ENCODE measurements at regions not wholly inside any gene's neighbourhood (a gene's known extent, or its start where the extent isn't known, plus 50 kb on each side); places are given as distances from the start of the nearest gene placed in this dataset.
A peak's percentile ranks its signal among the peaks of the same experiment; 100 is the strongest.

GRCh38 chr2:176468457-176469113 lies 199.3 kb downstream of the MTX2 start:
- no peak for DNase-seq (ENCODE audit: low read depth, low spot score)

DNA sequence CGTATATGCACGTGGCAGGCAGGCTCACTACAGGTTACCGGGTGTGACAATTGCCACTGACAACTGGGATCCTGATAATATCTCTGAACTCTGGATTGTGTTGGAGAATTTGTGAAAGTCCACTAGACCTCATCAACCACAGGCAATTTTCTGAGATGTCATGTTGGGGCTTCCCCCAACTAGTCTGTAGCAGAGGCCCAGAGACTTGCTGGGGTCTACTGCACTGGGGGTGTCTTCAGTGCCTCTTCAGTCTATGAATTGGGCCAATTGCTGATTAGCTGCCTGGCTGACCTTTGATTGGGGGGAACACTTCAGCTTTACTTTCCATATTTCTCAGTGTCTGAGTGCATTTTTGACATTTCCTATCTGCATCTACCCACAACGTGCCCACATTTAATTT lies 201.5 kb downstream of the MTX2 start:
- no peak for DNase-seq (ENCODE audit: low read depth, low spot score)

GRCh38 chr2:176471949-176472348 lies 202.7 kb downstream of the MTX2 start:
- DNase-seq (ENCODE audit: low read depth, low spot score), result no peak

DNA sequence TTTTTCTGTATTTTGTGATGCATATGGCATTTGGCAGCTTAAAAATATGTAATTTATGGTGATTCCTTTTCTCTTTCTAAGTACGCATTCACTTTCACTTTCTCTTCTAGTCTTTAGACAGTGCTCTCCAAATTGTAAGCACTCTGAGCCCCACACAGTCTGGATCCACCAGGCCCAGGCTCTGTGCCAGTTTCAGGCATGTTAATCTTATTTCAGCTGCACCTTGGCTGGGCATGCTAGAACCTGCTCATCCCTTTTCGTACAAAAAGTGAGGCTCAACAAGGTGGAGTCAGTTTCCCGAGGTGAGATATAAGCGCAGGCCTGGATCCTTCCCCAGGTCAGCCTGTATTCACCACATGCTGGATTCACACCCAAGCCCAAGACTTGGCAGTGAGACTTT lies 203.9 kb downstream of the MTX2 start:
- DNase-seq (ENCODE audit: low read depth, low spot score), result no peak

GRCh38 chr2:176473851-176474250 lies 204.6 kb downstream of the MTX2 start:
- no peak for DNase-seq (ENCODE audit: low read depth, low spot score)

- DNase-seq (ENCODE audit: low read depth, low spot score), result no peak
Observed at GRCh38 chr2:176477336-176477735, 208.1 kb downstream of the MTX2 start.

DNA sequence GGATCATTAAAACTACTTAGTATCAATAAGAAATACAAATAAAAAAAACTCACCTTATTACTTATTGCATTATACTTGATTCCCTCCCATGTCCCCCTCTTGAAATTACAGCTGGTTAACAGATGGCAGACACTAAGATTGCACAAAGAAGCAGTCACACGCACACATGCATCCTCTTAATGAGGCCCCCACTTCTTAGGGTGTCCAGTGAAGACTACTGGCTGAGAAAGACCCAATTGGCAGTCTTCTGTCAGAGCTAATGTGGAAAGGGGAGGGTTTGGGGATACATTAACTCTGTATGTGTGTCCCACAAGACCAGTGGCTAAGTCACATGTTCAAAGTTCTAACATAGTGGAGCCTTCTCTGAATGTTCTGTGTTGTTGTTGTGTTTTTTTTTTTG lies 210.7 kb downstream of the MTX2 start:
- DNase-seq (ENCODE audit: low read depth, low spot score), result no peak

GRCh38 chr2:176482107-176482506 lies 212.9 kb downstream of the MTX2 start:
- no peak for DNase-seq (ENCODE audit: low read depth, low spot score)

DNA sequence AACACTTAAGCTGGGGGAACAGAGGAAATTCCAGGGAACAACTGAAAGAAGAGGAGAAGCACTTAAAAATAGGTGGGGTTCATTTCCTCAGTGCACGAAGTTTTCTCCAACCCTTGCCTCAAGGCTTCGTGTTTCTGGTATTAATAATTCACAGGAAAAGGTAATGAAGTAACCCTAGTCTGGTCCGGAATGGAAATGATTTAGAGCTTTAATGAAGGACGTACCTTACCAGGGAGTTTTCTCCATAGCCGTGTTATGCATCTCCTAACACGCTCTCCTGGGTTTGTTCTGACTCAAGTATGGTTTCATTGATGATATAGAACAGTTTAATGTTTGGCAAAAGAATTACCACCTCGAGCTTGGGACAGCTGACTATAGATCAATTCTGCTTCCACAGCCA lies 214.2 kb downstream of the MTX2 start:
- DNase-seq (ENCODE audit: low read depth, low spot score), result no peak

DNA sequence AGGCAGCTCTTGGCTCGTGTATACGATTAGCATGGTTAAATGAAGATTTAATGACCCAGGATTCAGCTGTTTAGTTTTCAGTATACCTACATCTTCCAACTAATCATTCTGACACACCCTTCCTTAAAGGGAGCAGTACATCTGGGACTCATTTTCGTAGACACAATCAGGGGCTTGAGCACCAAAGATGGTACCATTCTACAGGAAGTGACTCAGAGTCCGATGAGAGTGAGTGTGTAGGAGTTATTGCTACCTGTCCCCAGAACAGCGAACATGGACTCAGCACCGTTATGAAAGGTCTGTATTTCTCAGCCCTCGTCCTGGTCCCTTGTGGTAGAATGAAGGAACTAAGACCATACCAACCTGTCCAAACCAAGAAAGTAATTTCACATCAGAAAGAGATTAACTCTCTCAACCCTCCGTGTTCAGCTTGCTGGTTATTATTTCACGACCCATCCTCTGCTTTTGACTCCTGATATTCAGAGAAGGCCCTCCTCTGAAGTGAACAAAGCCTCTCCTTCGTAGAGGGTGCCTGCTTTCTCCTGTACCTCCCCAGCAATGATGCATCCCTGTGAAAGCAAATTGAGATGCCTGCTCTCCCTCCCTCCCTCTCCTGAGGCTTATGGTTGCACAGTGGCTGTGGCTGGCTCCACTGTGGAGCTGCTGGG lies 214.8 kb downstream of the MTX2 start:
- no peak for DNase-seq (ENCODE audit: low read depth, low spot score)

- DNase-seq (ENCODE audit: low read depth, low spot score), result no peak
Observed at GRCh38 chr2:176484838-176485237, 215.6 kb downstream of the MTX2 start.

DNA sequence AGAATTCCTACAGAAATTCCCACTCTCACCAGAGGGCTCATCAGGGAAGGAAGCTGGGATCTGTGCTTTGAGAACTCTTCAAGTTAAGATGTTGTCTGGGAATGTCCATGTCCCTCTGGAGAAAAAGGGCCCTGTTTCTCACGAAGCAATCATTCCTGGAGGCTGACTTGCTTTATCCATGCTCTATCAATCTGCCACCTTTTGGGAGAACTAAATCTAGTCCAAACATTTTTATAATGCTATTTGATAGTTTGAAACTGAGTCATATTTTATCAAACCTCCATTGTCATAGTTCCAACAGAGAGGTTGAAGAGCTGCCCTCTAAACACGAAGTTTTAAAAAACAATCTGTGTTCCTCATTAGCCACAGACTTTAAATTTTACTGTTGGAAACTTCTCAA lies 219.2 kb downstream of the MTX2 start:
- DNase-seq (ENCODE audit: low read depth, low spot score), result no peak

DNA sequence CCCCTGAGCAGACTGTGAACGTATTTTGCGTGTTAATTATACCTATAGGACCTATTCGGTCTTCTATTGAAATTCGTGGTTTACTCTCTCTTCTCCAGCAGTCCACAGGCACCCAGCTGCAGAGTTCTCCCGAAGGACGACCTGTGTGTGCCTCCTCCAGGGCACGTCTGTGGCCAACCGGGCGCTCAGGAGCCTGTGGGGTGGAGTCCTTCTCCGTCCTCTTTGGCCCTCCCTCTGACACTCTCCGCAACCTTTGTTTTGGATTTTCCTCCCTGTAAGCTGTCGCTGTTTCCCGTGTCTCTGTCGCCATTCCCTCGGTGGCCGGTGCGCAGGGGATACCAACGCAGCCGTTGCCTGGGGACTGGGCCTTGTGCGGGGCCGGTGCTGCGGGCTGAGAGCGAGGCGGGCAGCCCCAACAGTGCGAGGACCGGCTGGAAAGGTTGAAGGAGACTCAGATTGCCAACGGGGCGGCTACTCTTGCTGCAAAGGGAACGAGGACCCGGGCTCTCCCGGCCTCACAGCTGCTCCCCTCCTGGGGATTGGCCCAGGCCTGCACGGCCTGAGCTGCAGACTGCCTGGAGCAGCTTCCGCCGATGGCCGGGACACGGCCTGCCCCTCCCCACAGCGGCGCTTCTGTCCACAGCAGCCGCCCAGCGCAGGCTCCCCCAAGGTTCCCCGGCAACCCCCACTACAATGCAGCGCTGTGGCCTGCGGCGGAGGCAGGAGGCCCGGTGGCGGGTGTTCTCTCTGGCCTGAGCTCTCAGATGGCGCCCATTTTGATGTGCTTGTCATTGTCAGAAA lies 221.0 kb downstream of the MTX2 start:
- DNase-seq (ENCODE audit: low read depth, low spot score), result peak; percentile 45

GRCh38 chr2:176491172-176491904 lies 222.1 kb downstream of the MTX2 start:
- DNase-seq (ENCODE audit: low read depth, low spot score), result no peak

DNA sequence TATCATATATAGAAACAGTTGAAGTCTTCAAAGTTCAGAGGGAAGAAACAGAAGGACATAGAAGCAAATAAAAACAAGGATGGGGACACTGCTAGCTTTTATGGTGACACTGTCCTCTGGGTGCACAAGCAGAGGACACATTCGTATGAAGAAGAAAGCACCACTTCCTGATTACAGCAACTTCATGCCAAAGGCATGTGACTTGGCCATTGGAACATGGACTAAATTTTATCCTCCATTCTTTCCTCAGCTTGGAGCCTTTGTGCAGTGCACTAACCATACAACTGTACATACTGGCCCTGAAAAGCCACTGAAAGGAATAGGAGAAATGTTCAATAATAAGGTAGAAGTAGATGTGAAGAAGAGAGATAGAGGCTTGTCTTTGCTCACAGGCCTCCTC lies 223.3 kb downstream of the MTX2 start:
- DNase-seq (ENCODE audit: low read depth, low spot score), result no peak

DNA sequence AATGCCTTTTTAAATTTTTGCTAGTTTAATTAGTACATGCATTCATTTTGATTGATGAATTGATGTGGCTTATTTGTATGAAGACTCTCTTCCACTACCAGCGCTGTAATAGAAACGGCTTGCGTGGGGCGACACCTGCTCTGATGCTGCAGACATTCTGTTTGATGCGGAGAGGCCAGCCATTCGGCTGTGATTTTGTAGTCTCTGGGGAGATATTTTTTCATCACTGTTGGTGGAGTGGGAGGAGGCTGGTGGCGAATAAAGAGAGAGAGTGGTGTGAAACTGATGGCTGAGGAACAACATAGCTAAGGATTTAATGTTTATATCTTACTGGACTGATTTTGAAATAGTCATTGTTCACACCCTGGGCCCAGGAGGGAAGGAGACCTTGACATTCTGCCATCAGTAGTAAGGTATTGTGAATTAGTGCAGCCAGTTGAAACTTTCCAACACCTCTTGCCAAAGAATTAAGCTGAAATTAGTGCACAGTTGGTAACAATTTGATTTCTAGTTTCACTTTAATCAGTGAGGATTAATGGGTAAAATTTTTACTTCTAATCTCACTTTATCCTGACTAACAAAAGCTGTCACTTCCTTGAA lies 224.1 kb downstream of the MTX2 start:
- no peak for DNase-seq (ENCODE audit: low read depth, low spot score)

GRCh38 chr2:176493909-176494308 lies 224.7 kb downstream of the MTX2 start:
- DNase-seq (ENCODE audit: low read depth, low spot score), result no peak

GRCh38 chr2:176494949-176495353 lies 225.7 kb downstream of the MTX2 start:
- DNase-seq (ENCODE audit: low read depth, low spot score), result no peak

- no peak for DNase-seq (ENCODE audit: low read depth, low spot score)
Observed at GRCh38 chr2:176495826-176496225, 226.6 kb downstream of the MTX2 start.

- DNase-seq (ENCODE audit: low read depth, low spot score), result no peak
Observed at GRCh38 chr2:176496761-176497160, 227.5 kb downstream of the MTX2 start.

GRCh38 chr2:176500901-176501300 lies 231.7 kb downstream of the MTX2 start:
- no peak for DNase-seq (ENCODE audit: low read depth, low spot score)

- DNase-seq (ENCODE audit: low read depth, low spot score), result no peak
Observed at GRCh38 chr2:176501617-176502016, 232.4 kb downstream of the MTX2 start.

All from iPS DF 19.7 (cell line).